H9 (cell line): ENCODE measurements at regions not wholly inside any gene's neighbourhood (a gene's known extent, or its start where the extent isn't known, plus 50 kb on each side); places are given as distances from the start of the nearest gene placed in this dataset.

Source experiments
- DNase-seq: peaks from one replicate; pipeline ENCODE4 v3.0.0-alpha.2; 2017
- H2AFZ ChIP-seq: one replicate; pipeline ENCODE4 v1.6.1; 2013; ENCODE audit warnings: mild to moderate bottlenecking, low read length, control low read depth, moderate library complexity
- H2AK5ac ChIP-seq: 2 replicates; pipeline ENCODE4 v1.6.1; 2013; ENCODE audit warnings: low read length, control low read depth, mixed read lengths; ENCODE audit not compliant: insufficient read length
- H2BK120ac ChIP-seq: one replicate; pipeline ENCODE4 v1.6.1; 2013; ENCODE audit warnings: low read depth, mild to moderate bottlenecking, low read length, control low read depth, inconsistent platforms; ENCODE audit not compliant: poor library complexity, severe bottlenecking
- H2BK12ac ChIP-seq: 2 replicates; pipeline ENCODE4 v1.6.1; 2013; ENCODE audit warnings: low read length, control low read depth, mixed read lengths, low read depth; ENCODE audit not compliant: insufficient read length
- H2BK15ac ChIP-seq: 2 replicates; pipeline ENCODE4 v1.6.1; 2013; ENCODE audit warnings: low read depth, low read length, control low read depth
- H2BK20ac ChIP-seq: one replicate; pipeline ENCODE4 v1.6.1; 2013; ENCODE audit warnings: low read depth, mild to moderate bottlenecking, low read length, control low read depth, inconsistent platforms; ENCODE audit not compliant: poor library complexity, severe bottlenecking
- H2BK5ac ChIP-seq: 2 replicates; pipeline ENCODE4 v1.6.1; 2013; ENCODE audit warnings: low read length, control low read depth, mixed read lengths; ENCODE audit not compliant: insufficient read length
- H3K14ac ChIP-seq: 2 replicates; pipeline ENCODE4 v1.6.1; 2013; ENCODE audit warnings: low read length, control low read depth; ENCODE audit not compliant: insufficient read depth
- H3K18ac ChIP-seq: 2 replicates; pipeline ENCODE4 v1.6.1; 2013; ENCODE audit warnings: low read depth, mild to moderate bottlenecking, mixed read lengths, low read length, control low read depth; ENCODE audit not compliant: insufficient read length
- H3K23ac ChIP-seq: 2 replicates; pipeline ENCODE4 v1.6.1; 2013; ENCODE audit warnings: low read length, control low read depth, mixed read lengths, low read depth; ENCODE audit not compliant: insufficient read length
- H3K23me2 ChIP-seq: 2 replicates; pipeline ENCODE4 v1.6.1; 2013; ENCODE audit warnings: low read depth, mild to moderate bottlenecking, mixed read lengths, low read length, control low read depth; ENCODE audit not compliant: insufficient read length, poor library complexity, severe bottlenecking
- H3K27ac ChIP-seq: 2 replicates; pipeline ENCODE4 v1.5.1; 2013; ENCODE audit warnings: low read length, control low read depth, mixed read lengths, low read depth; ENCODE audit not compliant: insufficient read length
- H3K27me3 ChIP-seq: 2 replicates; pipeline ENCODE4 v1.6.1; 2013; ENCODE audit warnings: low read length, control low read depth, inconsistent platforms; ENCODE audit not compliant: insufficient read depth
- H3K4ac ChIP-seq: 2 replicates; pipeline ENCODE4 v1.6.1; 2013; ENCODE audit warnings: low read depth, mild to moderate bottlenecking, control low read depth, inconsistent platforms, low read length, moderate library complexity
- H3K4me1 ChIP-seq: 2 replicates; pipeline ENCODE4 v1.6.1; 2013; ENCODE audit warnings: low read length, control low read depth, inconsistent platforms; ENCODE audit not compliant: insufficient read depth
- H3K4me2 ChIP-seq: 2 replicates; pipeline ENCODE4 v1.6.1; 2013; ENCODE audit warnings: low read length, control low read depth, mixed read lengths; ENCODE audit not compliant: insufficient read length, insufficient read depth
- H3K56ac ChIP-seq: 2 replicates; pipeline ENCODE4 v1.6.1; 2013; ENCODE audit warnings: low read depth, mild to moderate bottlenecking, mixed read lengths, low read length, control low read depth; ENCODE audit not compliant: insufficient read length
- H3K79me1 ChIP-seq: 2 replicates; pipeline ENCODE4 v1.6.1; 2013; ENCODE audit warnings: low read depth, mild to moderate bottlenecking, moderate library complexity, low read length, control low read depth, inconsistent platforms; ENCODE audit not compliant: insufficient read depth, poor library complexity, severe bottlenecking
- H3K79me2 ChIP-seq: 2 replicates; pipeline ENCODE4 v1.6.1; 2013; ENCODE audit warnings: low read length, control low read depth, inconsistent platforms; ENCODE audit not compliant: insufficient read depth
- H3K9ac ChIP-seq: 2 replicates; pipeline ENCODE4 v1.6.1; 2013; ENCODE audit warnings: low read length, control low read depth, mixed read lengths; ENCODE audit not compliant: insufficient read length; ENCODE audit errors: extremely low read depth
- H3K9me3 ChIP-seq: one replicate; pipeline ENCODE4 v1.6.1; 2013; ENCODE audit warnings: low read depth, low read length, inconsistent platforms; ENCODE audit not compliant: control insufficient read depth
- H3T11ph ChIP-seq: one replicate; pipeline ENCODE4 v1.6.1; 2013; ENCODE audit warnings: mild to moderate bottlenecking, low read length, control low read depth, inconsistent platforms
- H4K20me1 ChIP-seq: one replicate; pipeline ENCODE4 v1.6.1; 2013; ENCODE audit not compliant: control insufficient read depth, insufficient read length, insufficient read depth
- H4K5ac ChIP-seq: 2 replicates; pipeline ENCODE4 v1.6.1; 2013; ENCODE audit warnings: low read depth, mild to moderate bottlenecking, mixed read lengths, low read length, control low read depth; ENCODE audit not compliant: insufficient read length
- H4K8ac ChIP-seq: replicated peaks from 2 replicates; pipeline ENCODE4 v1.6.1; 2013; ENCODE audit warnings: low read length, control low read depth, mixed read lengths, low read depth; ENCODE audit not compliant: insufficient read length
- H4K91ac ChIP-seq: 2 replicates; pipeline ENCODE4 v1.6.1; 2013; ENCODE audit warnings: low read depth, mild to moderate bottlenecking, moderate library complexity, mixed read lengths, low read length, control low read depth; ENCODE audit not compliant: insufficient read length
- H3K27ac Mint-ChIP-seq, 3 experiments: 2 replicates in 2 of 3; 3 replicates in 1 of 3; pipeline ENCODE4 v1.8.0; 2020 to 2021; ENCODE audit warnings: mixed read lengths in 3 of 3, mild to moderate bottlenecking in 1 of 3, moderate library complexity in 1 of 3
- H3K27me3 Mint-ChIP-seq: 2 replicates; pipeline ENCODE4 v1.8.0; 2021; ENCODE audit warnings: low read depth, mild to moderate bottlenecking, moderate library complexity, mixed read lengths
- H3K36me3 Mint-ChIP-seq, 3 experiments: 2 replicates in 2 of 3; 3 replicates in 1 of 3; pipeline ENCODE4 v1.8.0; 2020 to 2021; ENCODE audit warnings: low read depth in 3 of 3, mixed read lengths in 3 of 3; ENCODE audit not compliant: insufficient read depth in 1 of 3
- H3K4me1 Mint-ChIP-seq, 2 experiments: 2 replicates each; pipeline ENCODE4 v1.8.0; 2020; ENCODE audit warnings: mixed read lengths in 2 of 2
- H3K4me3 Mint-ChIP-seq, 2 experiments: 2 replicates in 1 of 2; 3 replicates in 1 of 2; pipeline ENCODE4 v1.8.0; 2020 to 2021; ENCODE audit warnings: mild to moderate bottlenecking in 2 of 2, mixed read lengths in 2 of 2, moderate library complexity in 1 of 2
- H3K9me3 Mint-ChIP-seq, 2 experiments: 2 replicates in 1 of 2; 3 replicates in 1 of 2; pipeline ENCODE4 v1.8.0; 2020; ENCODE audit warnings: mild to moderate bottlenecking in 2 of 2, mixed read lengths in 2 of 2, moderate library complexity in 1 of 2
- CTCF ChIP-seq: fragments of 200-600 bp; sonication (generic); conservative IDR thresholded peaks from 3 replicates; pipeline ENCODE4 v1.8.0; 2021; ENCODE audit warnings: antibody characterized with exemption, mild to moderate bottlenecking
- WGBS: extraction: QIAGEN DNeasy Blood & Tissue Kit; methylation state at CpG from one replicate; pipeline ENCODE4 v1.1.7; 2013; ENCODE audit warnings: missing lambda C conversion rate, low lambda C conversion rate, mixed read lengths; ENCODE audit not compliant: insufficient read length; ENCODE audit errors: extremely low coverage; 5-methylcytosine and 5-hydroxymethylcytosine counted together

GRCh38 chr2:126975671-126976655 lies 77.3 kb downstream of the TEX51 start:
- H4K8ac ChIP-seq, result no peak overlapping the region
- no peak overlapping the region for H3K27ac Mint-ChIP-seq
- H3K9me3 ChIP-seq, result no peaks in the 10 kb centered on the region
- no peak overlapping the region for H3K56ac ChIP-seq
- no CpG with 5 or more reads among the region's 12 CpGs for WGBS
- H3K79me2 ChIP-seq, result no peaks in the 10 kb centered on the region
- H3T11ph ChIP-seq, result no peak overlapping the region
- H3K4me1 Mint-ChIP-seq, result peaks cover 13 to 17% of the 10 kb centered on the region in 2 experiments
- no peaks in the 10 kb centered on the region; the same call in 1 of the 2 replicates for H3K4me1 ChIP-seq
- no peak overlapping the region for H3K18ac ChIP-seq
- no peak overlapping the region for H3K14ac ChIP-seq
- TF ChIP-seq CTCF, result no peak
- H3K27me3 ChIP-seq, result no peaks in the 10 kb centered on the region
- H3K4me2 ChIP-seq, result no peak overlapping the region
- H3K4me3 Mint-ChIP-seq, result no peak overlapping the region
- H3K27me3 Mint-ChIP-seq, result peaks cover 26% of the 10 kb centered on the region
- no peak overlapping the region for H3K23ac ChIP-seq
- H4K20me1 ChIP-seq, result no peaks in the 10 kb centered on the region
- no peak overlapping the region for H2BK5ac ChIP-seq
- H3K9ac ChIP-seq, result no peak overlapping the region
- peaks cover 4% of the 10 kb centered on the region for H3K23me2 ChIP-seq
- H3K36me3 Mint-ChIP-seq, result no peaks in the 10 kb centered on the region
- no peak overlapping the region for H2BK120ac ChIP-seq
- no peak for DNase-seq
- no peak overlapping the region for H2BK15ac ChIP-seq
- H4K5ac ChIP-seq, result no peak overlapping the region
- H3K79me1 ChIP-seq, result no peaks in the 10 kb centered on the region
- no peak overlapping the region for H3K4ac ChIP-seq
- no peaks in the 10 kb centered on the region; a peak in 1 of 5 replicates for H3K9me3 Mint-ChIP-seq
- H2AFZ ChIP-seq, result no peak overlapping the region
- H2BK20ac ChIP-seq, result no peak overlapping the region
- H2AK5ac ChIP-seq, result no peak overlapping the region
- H2BK12ac ChIP-seq, result no peak overlapping the region
- no peak overlapping the region for H4K91ac ChIP-seq
- H3K27ac ChIP-seq, result no peak overlapping the region
